ENCODE measurements at regions not wholly inside any gene's neighbourhood (a gene's known extent, or its start where the extent isn't known, plus 50 kb on each side); places are given as distances from the start of the nearest gene placed in this dataset.

DNA sequence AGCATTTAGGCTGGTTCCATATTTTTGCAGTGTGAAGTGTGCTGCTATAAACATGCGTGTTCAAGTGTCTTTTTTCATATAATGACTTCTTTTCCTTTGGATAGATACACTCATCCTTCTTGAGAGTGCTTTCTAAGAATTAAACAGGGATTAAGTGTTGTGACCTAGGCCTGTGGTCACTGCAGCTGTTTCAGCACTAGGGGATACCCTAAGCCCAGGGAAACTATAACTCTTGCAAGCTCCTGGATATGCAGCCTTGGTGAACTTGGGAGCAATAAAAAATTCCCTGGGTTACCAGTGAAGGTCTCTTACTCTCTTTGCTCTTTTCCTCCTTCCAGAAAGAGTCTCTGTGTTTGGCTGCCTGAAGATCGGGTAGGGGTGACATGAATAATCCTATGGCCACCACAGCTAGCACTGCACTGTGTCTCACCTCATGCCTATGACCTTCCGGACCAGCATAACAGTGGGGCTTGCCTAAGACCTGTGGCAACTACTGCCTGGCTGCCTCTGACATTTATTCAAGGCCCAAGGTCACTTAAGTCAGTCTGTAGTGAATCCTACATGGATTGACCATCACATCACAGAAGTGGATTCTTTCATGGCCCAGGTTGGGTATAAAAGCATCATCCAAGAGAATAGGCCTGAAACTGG lies 799.7 kb downstream of the DACH1 start:
- no peak for DNase-seq (ENCODE audit: low read depth, low spot score)
- Histone ChIP-seq H3K36me3 (ENCODE audit: control insufficient read depth in 2 of 2, extremely low read depth in 1 of 2, insufficient read depth in 2 of 2, low read length in 2 of 2) (no peaks in the 10 kb centered on the region), H3K79me2 (ENCODE audit: control insufficient read depth, insufficient read depth, low read length) (no peaks in the 10 kb centered on the region), H3K9me1 (ENCODE audit: control insufficient read depth, extremely low read depth, insufficient read depth, low read length) (no peaks in the 10 kb centered on the region), H3K27ac (ENCODE audit: control insufficient read depth, insufficient read depth, low read length) (no peak overlapping the region), H3K4me1 (ENCODE audit: control insufficient read depth, extremely low read depth, insufficient read depth, low read length) (no peaks in the 10 kb centered on the region), H3K4me3 (ENCODE audit: control insufficient read depth in 2 of 3, extremely low read depth in 1 of 3, insufficient read depth in 2 of 3, low read depth in 1 of 3, low read length in 3 of 3) (no peak overlapping the region), H2AFZ (ENCODE audit: control insufficient read depth, low read length) (no peak overlapping the region), H3K27me3 (ENCODE audit: control insufficient read depth, extremely low read depth, insufficient read depth, low read length) (no peaks in the 10 kb centered on the region), H3K9ac (ENCODE audit: control insufficient read depth, extremely low read depth, insufficient read depth, low read length) (no peak overlapping the region), H4K20me1 (ENCODE audit: control insufficient read depth, extremely low read depth, insufficient read depth, low read length) (no peaks in the 10 kb centered on the region), H3K9me3 (ENCODE audit: control insufficient read depth, low read depth, low read length) (no peaks in the 10 kb centered on the region), H3K4me2 (ENCODE audit: control insufficient read depth, extremely low read depth, insufficient read depth, low read depth, low read length) (no peak overlapping the region)
- dilution Hi-C loops (cut with MboI; ENCODE audit: extremely low pct_ligation_motif_present, low sequenced_read_pairs) = no loop called here
- no peak for FAIRE-seq
- no peak for TF ChIP-seq CTCF (optimal IDR thresholded peaks at IDR 0.05 in 1 of 3, IDR thresholded peaks at IDR 0.05 in 1 of 3, conservative IDR thresholded peaks at IDR 0.05 in 1 of 3; ENCODE audit: extremely low read depth in 1 of 3, insufficient read depth in 2 of 3, low read length in 3 of 3)
- TF ChIP-seq EZH2 (IDR thresholded peaks at IDR 0.05; ENCODE audit: low read length) = no peak

DNA sequence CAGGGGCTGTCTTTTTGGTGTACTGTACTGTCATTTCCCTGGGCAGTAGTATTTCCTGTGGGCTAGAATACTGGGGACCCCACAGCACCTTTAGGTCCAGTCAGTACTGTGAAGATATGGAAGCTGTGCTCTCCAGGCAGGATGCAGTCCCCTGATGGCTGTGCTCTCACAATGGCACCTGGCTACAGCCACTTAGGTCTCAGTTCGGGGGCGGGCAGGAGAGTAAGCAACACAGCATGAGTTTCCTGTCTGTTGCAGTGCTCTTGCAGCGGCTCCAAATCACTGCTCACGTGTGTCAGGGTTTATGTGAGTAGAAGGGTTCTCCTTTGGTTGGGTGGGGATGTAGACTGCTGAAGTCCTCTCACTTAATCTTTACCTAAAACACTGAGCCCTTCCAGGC lies 810.4 kb downstream of the DACH1 start:
- H3K4me1 ChIP-seq (ENCODE audit: control insufficient read depth, extremely low read depth, insufficient read depth, low read length) = no peaks in the 10 kb centered on the region
- H4K20me1 ChIP-seq (ENCODE audit: control insufficient read depth, extremely low read depth, insufficient read depth, low read length) = no peaks in the 10 kb centered on the region
- no peaks in the 10 kb centered on the region for H3K79me2 ChIP-seq (ENCODE audit: control insufficient read depth, insufficient read depth, low read length)
- no peaks in the 10 kb centered on the region for H3K9me3 ChIP-seq (ENCODE audit: control insufficient read depth, low read depth, low read length)
- no peak overlapping the region for H3K4me2 ChIP-seq (ENCODE audit: control insufficient read depth, extremely low read depth, insufficient read depth, low read depth, low read length)
- TF ChIP-seq CTCF (optimal IDR thresholded peaks at IDR 0.05 in 1 of 3, IDR thresholded peaks at IDR 0.05 in 1 of 3, conservative IDR thresholded peaks at IDR 0.05 in 1 of 3; ENCODE audit: extremely low read depth in 1 of 3, insufficient read depth in 2 of 3, low read length in 3 of 3) (no peak), EZH2 (IDR thresholded peaks at IDR 0.05; ENCODE audit: low read length) (no peak)
- H3K27ac ChIP-seq (ENCODE audit: control insufficient read depth, insufficient read depth, low read length) = no peak overlapping the region
- H3K9me1 ChIP-seq (ENCODE audit: control insufficient read depth, extremely low read depth, insufficient read depth, low read length) = no peaks in the 10 kb centered on the region
- no peaks in the 10 kb centered on the region for H3K27me3 ChIP-seq (ENCODE audit: control insufficient read depth, extremely low read depth, insufficient read depth, low read length)
- DNase-seq (ENCODE audit: low read depth, low spot score) (no peak), FAIRE-seq (no peak)
- dilution Hi-C loops (cut with MboI; ENCODE audit: extremely low pct_ligation_motif_present, low sequenced_read_pairs) = no loop called here
- H3K36me3 ChIP-seq (ENCODE audit: control insufficient read depth in 2 of 2, extremely low read depth in 1 of 2, insufficient read depth in 2 of 2, low read length in 2 of 2) = no peaks in the 10 kb centered on the region
- H2AFZ ChIP-seq (ENCODE audit: control insufficient read depth, low read length) = no peak overlapping the region
- no peak overlapping the region for H3K4me3 ChIP-seq (ENCODE audit: control insufficient read depth in 2 of 3, extremely low read depth in 1 of 3, insufficient read depth in 2 of 3, low read depth in 1 of 3, low read length in 3 of 3)
- H3K9ac ChIP-seq (ENCODE audit: control insufficient read depth, extremely low read depth, insufficient read depth, low read length) = no peak overlapping the region
